IPS-20b (cell line): ENCODE measurements at regions not wholly inside any gene's neighbourhood (a gene's known extent, or its start where the extent isn't known, plus 50 kb on each side); places are given as distances from the start of the nearest gene placed in this dataset.
"Not testable (repeated sequence)": the region's sequence is repeated elsewhere in the genome, so short reads cannot be mapped to it uniquely, and the experiment has no call there.

Experiments
- H3K27ac ChIP-seq: one replicate; pipeline ENCODE4 v1.5.1; 2013; ENCODE audit warnings: low read length
- H3K27me3 ChIP-seq: 2 replicates; pipeline ENCODE4 v1.6.1; 2013; ENCODE audit warnings: mild to moderate bottlenecking, low read length, inconsistent platforms; ENCODE audit not compliant: insufficient read depth
- H3K36me3 ChIP-seq: 2 replicates; pipeline ENCODE4 v1.6.1; 2013; ENCODE audit warnings: low read depth, mild to moderate bottlenecking, inconsistent platforms, low read length, moderate library complexity; ENCODE audit not compliant: insufficient read depth
- H3K4me1 ChIP-seq: 2 replicates; pipeline ENCODE4 v1.6.1; 2013; ENCODE audit warnings: mild to moderate bottlenecking, control low read depth, inconsistent platforms, low read length, moderate library complexity; ENCODE audit not compliant: insufficient read depth
- H3K4me3 ChIP-seq: 2 replicates; pipeline ENCODE4 v1.5.1; 2013; ENCODE audit warnings: mild to moderate bottlenecking, low read length, inconsistent platforms
- H3K9ac ChIP-seq: 2 replicates; pipeline ENCODE4 v1.6.1; 2013; ENCODE audit warnings: low read depth, mild to moderate bottlenecking, inconsistent platforms, low read length, moderate library complexity
- H3K9me3 ChIP-seq: 2 replicates; pipeline ENCODE4 v1.6.1; 2013; ENCODE audit warnings: mild to moderate bottlenecking, low read depth, low read length, inconsistent platforms; ENCODE audit not compliant: insufficient read depth

GRCh38 chr15:77900331-77900963 lies 177.1 kb downstream of the TBC1D2B start:
- H3K4me3 ChIP-seq, H3K9ac ChIP-seq, H3K27me3 ChIP-seq, H3K36me3 ChIP-seq, H3K9me3 ChIP-seq, H3K4me1 ChIP-seq, H3K27ac ChIP-seq: not testable (repeated sequence)

- not testable (repeated sequence) for H3K4me1 ChIP-seq, H3K4me3 ChIP-seq, H3K36me3 ChIP-seq, H3K9me3 ChIP-seq, H3K27me3 ChIP-seq, H3K9ac ChIP-seq, H3K27ac ChIP-seq
These were observed 177.7 kb downstream of the TBC1D2B start for GRCh38 chr15:77899776-77900175.

- Histone ChIP-seq H3K4me1 (no peaks in the 10 kb centered on the region), H3K4me3 (no peak overlapping the region), H3K9ac (no peak overlapping the region), H3K27me3 (no peaks in the 10 kb centered on the region), H3K9me3 (no peaks in the 10 kb centered on the region), H3K36me3 (no peaks in the 10 kb centered on the region), H3K27ac (no peak overlapping the region)
These were observed 178.4 kb downstream of the TBC1D2B start for GRCh38 chr15:77898811-77899730.

GRCh38 chr15:77897896-77898406 lies 179.6 kb downstream of the TBC1D2B start:
- no peaks in the 10 kb centered on the region for H3K9me3 ChIP-seq
- no peak overlapping the region for H3K27ac ChIP-seq
- H3K9ac ChIP-seq, result no peak overlapping the region
- no peaks in the 10 kb centered on the region for H3K4me1 ChIP-seq
- no peak overlapping the region for H3K4me3 ChIP-seq
- H3K27me3 ChIP-seq, result no peaks in the 10 kb centered on the region
- no peaks in the 10 kb centered on the region for H3K36me3 ChIP-seq

- not testable (repeated sequence) for H3K36me3 ChIP-seq, H3K9me3 ChIP-seq, H3K27ac ChIP-seq, H3K27me3 ChIP-seq, H3K4me3 ChIP-seq, H3K9ac ChIP-seq, H3K4me1 ChIP-seq
These were observed 180.2 kb downstream of the TBC1D2B start for GRCh38 chr15:77897113-77897895.

- not testable (repeated sequence) for H3K9me3 ChIP-seq, H3K27ac ChIP-seq, H3K27me3 ChIP-seq, H3K9ac ChIP-seq, H3K36me3 ChIP-seq, H3K4me1 ChIP-seq, H3K4me3 ChIP-seq
These were observed 181.1 kb downstream of the TBC1D2B start for GRCh38 chr15:77896147-77897112.

GRCh38 chr15:77895742-77896141 lies 181.8 kb downstream of the TBC1D2B start:
- Histone ChIP-seq H3K4me1 (no peaks in the 10 kb centered on the region), H3K27me3 (no peaks in the 10 kb centered on the region), H3K4me3 (no peak overlapping the region), H3K9me3 (no peaks in the 10 kb centered on the region), H3K36me3 (no peaks in the 10 kb centered on the region), H3K9ac (no peak overlapping the region), H3K27ac (no peak overlapping the region)

- H3K4me1 ChIP-seq, H3K9me3 ChIP-seq, H3K27me3 ChIP-seq, H3K9ac ChIP-seq, H3K36me3 ChIP-seq, H3K4me3 ChIP-seq, H3K27ac ChIP-seq: not testable (repeated sequence)
These were observed 182.4 kb downstream of the TBC1D2B start for GRCh38 chr15:77895145-77895544.

GRCh38 chr15:77893671-77894640 lies 183.6 kb downstream of the TBC1D2B start:
- not testable (repeated sequence) for H3K9me3 ChIP-seq, H3K27ac ChIP-seq, H3K36me3 ChIP-seq, H3K4me3 ChIP-seq, H3K27me3 ChIP-seq, H3K4me1 ChIP-seq, H3K9ac ChIP-seq

- H3K27ac ChIP-seq, H3K27me3 ChIP-seq, H3K9me3 ChIP-seq, H3K9ac ChIP-seq, H3K36me3 ChIP-seq, H3K4me1 ChIP-seq, H3K4me3 ChIP-seq: not testable (repeated sequence)
These were observed 184.3 kb downstream of the TBC1D2B start for GRCh38 chr15:77893246-77893645.
